GM10266 (cell line): ENCODE measurements at regions not wholly inside any gene's neighbourhood (a gene's known extent, or its start where the extent isn't known, plus 50 kb on each side); places are given as distances from the start of the nearest gene placed in this dataset.

Experiments used
- DNase-seq: peaks from one replicate; pipeline ENCODE4 v3.0.0; 2012; ENCODE audit errors: extremely low spot score
- CTCF ChIP-seq: IDR thresholded peaks from 2 replicates; pipeline ENCODE4 v1.5.1; 2012; ENCODE audit warnings: mild to moderate bottlenecking, low read depth; ENCODE audit not compliant: control insufficient read depth, insufficient read depth; ENCODE audit errors: missing control alignments

GRCh38 chr11:44398266-44399030 lies 88.5 kb upstream of the ALX4 start:
- DNase-seq, result no peak
- no peak for TF ChIP-seq CTCF

GRCh38 chr11:44399968-44400367 lies 90.0 kb upstream of the ALX4 start:
- no peak for TF ChIP-seq CTCF
- DNase-seq, result no peak

GRCh38 chr11:44400431-44400830 lies 90.5 kb upstream of the ALX4 start:
- no peak for TF ChIP-seq CTCF
- no peak for DNase-seq

GRCh38 chr11:44402466-44403075 lies 92.6 kb upstream of the ALX4 start:
- no peak for DNase-seq
- TF ChIP-seq CTCF, result no peak

- no peak for DNase-seq
- TF ChIP-seq CTCF, result no peak
These were observed 93.2 kb upstream of the ALX4 start for GRCh38 chr11:44403176-44403575.

- no peak for TF ChIP-seq CTCF
These were observed 93.8 kb upstream of the ALX4 start for GRCh38 chr11:44403587-44404273.

GRCh38 chr11:44404301-44404700 lies 94.4 kb upstream of the ALX4 start:
- no peak for TF ChIP-seq CTCF
- no peak for DNase-seq

More at GRCh38 chr11:44403587-44404273, 93.8 kb upstream of the ALX4 start:
- DNase-seq, result no peak
